Lung (tissue), 11 donors: ENCODE measurements at regions not wholly inside any gene's neighbourhood (a gene's known extent, or its start where the extent isn't known, plus 50 kb on each side); places are given as distances from the start of the nearest gene placed in this dataset.
A peak's percentile ranks its signal among the peaks of the same experiment; 100 is the strongest.
"Not testable (repeated sequence)": the region's sequence is repeated elsewhere in the genome, so short reads cannot be mapped to it uniquely, and the experiment has no call there.

Experiments used
- ATAC-seq: fragments of 200-7000 bp; cut with Tn5 transposase; one replicate; pipeline ENCODE4 v1.9.1; 2020; ENCODE audit warnings: moderate number of reproducible peaks; ENCODE audit not compliant: insufficient read depth, low FRiP score
- DNase-seq, 3 donors: peaks; one replicate each; pipeline ENCODE4 v3.0.0-alpha.2; 2013 to 2017
- H3K27ac ChIP-seq, 2 donors: one replicate each; pipeline ENCODE4 v1.5.1; 2013; ENCODE audit warnings: mild to moderate bottlenecking in 2 of 2, moderate library complexity in 2 of 2, control low read depth in 1 of 2, inconsistent platforms in 1 of 2, low read depth in 1 of 2, low read length in 1 of 2
- H3K27me3 ChIP-seq, 3 donors: one replicate each; pipeline ENCODE4 v1.5.1; 2013; ENCODE audit warnings: low read length in 2 of 3; ENCODE audit not compliant: control insufficient read depth in 3 of 3, insufficient read depth in 3 of 3
- H3K36me3 ChIP-seq, 4 donors: one replicate each; pipeline ENCODE4 v1.5.1; 2013; ENCODE audit warnings: low read length in 4 of 4, mild to moderate bottlenecking in 1 of 4, moderate library complexity in 1 of 4; ENCODE audit not compliant: control insufficient read depth in 4 of 4, insufficient read depth in 4 of 4
- H3K4me1 ChIP-seq, 5 donors: one replicate each; pipeline ENCODE4 v1.5.1; 2013; ENCODE audit warnings: low read length in 5 of 5, mild to moderate bottlenecking in 2 of 5, moderate library complexity in 1 of 5; ENCODE audit not compliant: control insufficient read depth in 5 of 5, insufficient read depth in 5 of 5
- H3K4me3 ChIP-seq: one replicate; pipeline ENCODE4 v1.5.1; 2013; ENCODE audit warnings: mild to moderate bottlenecking, control low read depth, moderate library complexity
- H3K9ac ChIP-seq, 2 donors: one replicate each; pipeline ENCODE4 v1.5.1; 2013; ENCODE audit warnings: low read length in 2 of 2, control low read depth in 1 of 2; ENCODE audit not compliant: insufficient read depth in 1 of 2
- H3K9me3 ChIP-seq, 4 donors: one replicate each; pipeline ENCODE4 v1.5.1; 2013; ENCODE audit warnings: low read length in 3 of 4, mild to moderate bottlenecking in 1 of 4, moderate library complexity in 1 of 4; ENCODE audit not compliant: control insufficient read depth in 4 of 4, insufficient read depth in 3 of 4
- WGBS, 2 donors: extraction: QIAGEN DNeasy Blood & Tissue Kit; methylation state at CpG; one replicate each; pipeline ENCODE4 v1.1.7; 2013; 5-methylcytosine and 5-hydroxymethylcytosine counted together
- TF ChIP-seq, protein P1 (sequence below): IDR thresholded peaks from 2 replicates; pipeline ENCODE4 v1.5.1; 2012; ENCODE audit warnings: mild to moderate bottlenecking; ENCODE audit errors: control extremely low read depth, extremely low read depth
- donor health status: control.
- donor health status: control.
- donor health status: Bipolar disorder and iron deficiency.
- donor health status: healthy.
- donor health status: DM: yes; HTN: yes; CAD: no.

DNA sequence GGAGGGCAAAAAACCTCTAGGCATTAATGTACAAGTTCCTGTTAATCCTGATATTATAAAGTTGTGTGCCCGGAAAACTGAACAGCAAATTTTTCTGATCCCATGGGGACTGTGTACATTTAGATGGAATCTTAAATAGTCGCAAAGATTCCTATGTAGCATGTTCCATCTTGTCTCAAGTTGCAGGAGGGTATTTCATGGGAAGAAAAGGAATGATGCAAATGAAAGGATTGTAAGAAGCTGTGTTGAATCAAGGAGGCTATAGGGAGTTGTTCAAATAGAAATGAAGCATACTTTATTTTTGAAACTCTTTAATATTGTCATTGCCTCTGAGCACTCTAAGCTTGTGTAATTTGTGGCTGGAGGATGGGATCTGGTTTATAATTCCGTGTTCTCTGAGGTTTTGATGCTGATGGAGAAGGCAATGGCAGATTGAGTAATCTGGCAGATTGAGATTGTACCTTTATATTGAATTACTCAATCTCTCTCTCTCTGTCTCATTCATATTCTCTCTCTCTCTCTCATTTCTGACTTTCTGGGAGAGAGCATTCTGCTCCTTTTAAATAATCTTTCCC is 288.5 kb downstream of the OSTF1 start:
- H3K4me1 ChIP-seq: peaks cover 0 to 6% (median 0%) of the 10 kb centered on the region in 5 donors
- DNase-seq (no peak), ATAC-seq (no peak)
- TF ChIP-seq, protein P1, sequence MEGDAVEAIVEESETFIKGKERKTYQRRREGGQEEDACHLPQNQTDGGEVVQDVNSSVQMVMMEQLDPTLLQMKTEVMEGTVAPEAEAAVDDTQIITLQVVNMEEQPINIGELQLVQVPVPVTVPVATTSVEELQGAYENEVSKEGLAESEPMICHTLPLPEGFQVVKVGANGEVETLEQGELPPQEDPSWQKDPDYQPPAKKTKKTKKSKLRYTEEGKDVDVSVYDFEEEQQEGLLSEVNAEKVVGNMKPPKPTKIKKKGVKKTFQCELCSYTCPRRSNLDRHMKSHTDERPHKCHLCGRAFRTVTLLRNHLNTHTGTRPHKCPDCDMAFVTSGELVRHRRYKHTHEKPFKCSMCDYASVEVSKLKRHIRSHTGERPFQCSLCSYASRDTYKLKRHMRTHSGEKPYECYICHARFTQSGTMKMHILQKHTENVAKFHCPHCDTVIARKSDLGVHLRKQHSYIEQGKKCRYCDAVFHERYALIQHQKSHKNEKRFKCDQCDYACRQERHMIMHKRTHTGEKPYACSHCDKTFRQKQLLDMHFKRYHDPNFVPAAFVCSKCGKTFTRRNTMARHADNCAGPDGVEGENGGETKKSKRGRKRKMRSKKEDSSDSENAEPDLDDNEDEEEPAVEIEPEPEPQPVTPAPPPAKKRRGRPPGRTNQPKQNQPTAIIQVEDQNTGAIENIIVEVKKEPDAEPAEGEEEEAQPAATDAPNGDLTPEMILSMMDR: no peak
- H3K36me3 ChIP-seq: no peaks in the 10 kb centered on the region
- no peak overlapping the region for H3K9ac ChIP-seq
- H3K27ac ChIP-seq: no peak overlapping the region
- H3K4me3 ChIP-seq: no peak overlapping the region
- no peaks in the 10 kb centered on the region for H3K27me3 ChIP-seq
- WGBS, 2 donors: 72 to 85% methylated on average over 3 of the region's 3 CpGs
- peaks cover 0 to 2% (median 0%) of the 10 kb centered on the region in 4 donors for H3K9me3 ChIP-seq

DNA sequence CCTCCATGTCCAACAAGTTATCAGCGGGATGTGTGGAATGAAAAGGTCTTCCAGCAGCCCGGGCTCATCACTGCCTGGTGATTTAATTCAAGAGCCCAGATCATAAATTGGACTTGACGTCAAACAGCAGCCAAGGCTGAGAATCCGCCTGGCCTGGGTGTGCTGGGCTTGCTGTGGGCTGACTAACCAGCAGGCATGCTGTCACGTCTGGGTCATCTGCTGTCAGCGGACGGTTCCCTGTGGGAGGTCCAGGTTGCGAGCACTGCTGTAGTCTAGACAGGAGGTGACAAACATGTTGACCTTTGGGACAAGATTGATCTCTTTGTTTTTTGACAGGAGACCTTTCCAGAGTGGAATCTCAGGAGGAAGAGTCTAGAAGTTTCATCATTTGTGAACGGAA is 289.7 kb downstream of the OSTF1 start:
- TF ChIP-seq, protein P1: no peak
- DNase-seq (peak; percentile 27 to 45 (median 40)), ATAC-seq (peak; percentile 71)
- H3K27ac ChIP-seq: no peak overlapping the region
- H3K36me3 ChIP-seq: no peaks in the 10 kb centered on the region
- no peak overlapping the region for H3K4me3 ChIP-seq
- H3K9me3 ChIP-seq: no peaks in the 10 kb centered on the region
- 46 to 73% methylated on average over 9 of the region's 9 CpGs for WGBS, 2 donors
- no peak overlapping the region for H3K9ac ChIP-seq
- H3K27me3 ChIP-seq: no peaks in the 10 kb centered on the region
- peaks cover 0 to 6% (median 0%) of the 10 kb centered on the region in 5 donors for H3K4me1 ChIP-seq

DNA sequence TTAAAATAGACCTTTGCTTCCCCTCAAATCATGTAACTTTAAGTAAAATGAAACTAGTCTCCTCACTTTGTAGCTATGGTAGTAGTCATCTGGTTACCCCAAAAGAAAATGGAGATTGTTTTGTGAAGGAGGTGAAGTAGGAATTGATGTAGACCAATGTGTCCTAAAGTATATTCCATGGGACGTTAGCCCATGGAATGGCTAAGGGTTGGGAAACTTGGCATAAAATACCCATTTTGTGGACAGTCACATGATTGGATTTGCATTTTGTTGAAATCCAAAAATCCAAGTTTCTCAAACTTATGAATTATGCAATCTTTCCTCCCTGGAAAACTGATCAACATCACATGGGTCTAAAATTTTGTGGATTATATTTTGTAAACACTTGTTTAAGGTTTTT is 290.6 kb downstream of the OSTF1 start:
- peaks cover 0 to 6% (median 0%) of the 10 kb centered on the region in 5 donors for H3K4me1 ChIP-seq
- H3K27ac ChIP-seq: no peak overlapping the region
- H3K27me3 ChIP-seq: no peaks in the 10 kb centered on the region
- no peak overlapping the region for H3K9ac ChIP-seq
- no peak overlapping the region for H3K4me3 ChIP-seq
- no peak for ATAC-seq
- TF ChIP-seq, protein P1: no peak
- DNase-seq: no peak
- WGBS, 2 donors: 67 to 77% methylated on average over 1 of the region's 1 CpG
- no peaks in the 10 kb centered on the region for H3K36me3 ChIP-seq
- H3K9me3 ChIP-seq: peaks cover 0 to 3% (median 0%) of the 10 kb centered on the region in 4 donors

DNA sequence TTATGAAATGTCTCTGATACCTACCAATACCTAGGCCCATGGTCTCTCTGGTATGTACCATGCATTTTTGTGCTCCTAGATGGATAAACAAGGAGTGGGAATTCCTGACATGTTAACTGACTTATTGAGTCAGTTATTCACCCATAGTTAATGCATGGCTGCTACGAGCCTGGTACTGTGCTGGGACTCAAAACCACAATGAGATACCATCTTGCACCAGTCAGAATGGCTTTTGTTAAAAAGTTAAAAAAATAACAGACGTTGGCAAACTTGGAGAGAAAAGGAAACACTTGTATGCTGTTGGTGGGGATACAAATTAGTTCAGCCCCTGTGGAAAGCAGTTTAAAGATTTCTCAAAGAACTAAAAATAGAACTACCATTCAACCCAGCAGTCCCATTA is 293.8 kb downstream of the OSTF1 start:
- H3K9me3 ChIP-seq: peaks cover 0 to 11% (median 2%) of the 10 kb centered on the region in 4 donors
- H3K27me3 ChIP-seq: no peaks in the 10 kb centered on the region
- H3K4me3 ChIP-seq: no peak overlapping the region
- H3K27ac ChIP-seq: no peak overlapping the region
- H3K36me3 ChIP-seq: no peaks in the 10 kb centered on the region
- TF ChIP-seq, protein P1: no peak
- no peak overlapping the region for H3K9ac ChIP-seq
- H3K4me1 ChIP-seq: peaks cover 0 to 6% (median 0%) of the 10 kb centered on the region in 5 donors
- DNase-seq: no peak
- 41 to 46% methylated on average over 2 of the region's 2 CpGs for WGBS, 2 donors
- ATAC-seq: no peak

DNA sequence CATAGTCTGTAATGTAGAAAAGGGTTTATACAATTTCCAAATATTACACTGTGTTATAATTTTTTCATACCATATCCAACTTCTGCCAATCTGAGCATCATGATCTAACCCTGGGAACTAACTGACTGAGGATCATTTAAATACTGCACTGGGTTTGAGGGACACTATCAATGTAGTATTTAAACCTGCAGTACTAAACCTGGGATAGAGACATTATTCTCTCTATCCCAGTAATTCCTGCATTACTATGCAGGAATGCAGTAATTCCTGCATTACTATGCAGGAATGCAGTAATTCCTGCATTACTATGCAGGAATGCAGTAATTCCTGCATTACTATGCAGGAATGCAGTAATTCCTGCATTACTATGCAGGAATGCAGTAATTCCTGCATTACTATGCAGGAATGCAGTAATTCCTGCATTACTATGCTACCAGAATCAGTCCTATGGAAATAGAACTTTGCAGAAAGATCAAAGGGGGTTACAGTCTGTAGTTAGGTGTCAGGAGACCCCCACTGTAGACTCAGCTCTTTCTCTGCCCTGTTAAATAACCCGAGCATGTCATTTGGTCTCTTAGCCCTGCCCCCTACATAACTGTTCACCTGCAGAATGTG is 295.2 kb downstream of the OSTF1 start:
- H3K27ac ChIP-seq, ATAC-seq, DNase-seq: not testable (repeated sequence)

More for the DNA sequence above, 295.2 kb downstream of the OSTF1 start:
- H3K36me3 ChIP-seq, H3K4me3 ChIP-seq, H3K9ac ChIP-seq, H3K4me1 ChIP-seq, H3K27me3 ChIP-seq: not testable (repeated sequence)
- WGBS, 2 donors: 67 to 94% methylated on average over 1 of the region's 1 CpG
- peaks cover 0 to 11% (median 2%) of the 10 kb centered on the region in 4 donors for H3K9me3 ChIP-seq
